HepG2 (cell line): ENCODE measurements at regions not wholly inside any gene's neighbourhood (a gene's known extent, or its start where the extent isn't known, plus 50 kb on each side); places are given as distances from the start of the nearest gene placed in this dataset.

ENCODE experiments used
- ATAC-seq: fragments of 200-7000 bp; cut with Tn5 transposase; 3 replicates; pipeline ENCODE4 v1.9.1; 2020; ENCODE audit warnings: mild to moderate bottlenecking, moderate library complexity
- BruUV-seq: library from RNA; stranded (reverse); fragments of 400-500 nt; replicated peaks from 2 replicates; lab custom pipeline; 2021; lab: Mats Ljungman, UMichigan
- CTCF ChIA-PET: fragments of 300-600 bp; formaldehyde crosslinking; extraction: SDS; loops from one replicate; lab custom pipeline; 2021; ENCODE audit warnings: low total read pairs, inconsistent platforms, low intra/inter-chr PET ratio; lab: Yijun Ruan, JAX
- POLR2A ChIA-PET: fragments of 350-600 bp; sonication (Branson Sonifier 250); formaldehyde crosslinking; loops from one replicate; lab custom pipeline; 2020; ENCODE audit warnings: antibody characterized with exemption, inconsistent platforms; lab: Yijun Ruan, JAX
- DNase-seq: peaks from one replicate; pipeline ENCODE4 v3.0.0-alpha.2; 2015; ENCODE audit warnings: low spot score
- FAIRE-seq: peaks from 3 replicates; lab custom pipeline; 2011; peaks lifted over from hg19 to GRCh38; lab: Jason Lieb, UNC
- H2AFZ ChIP-seq: one replicate; pipeline ENCODE4 v1.6.1; 2011; ENCODE audit warnings: low read length, inconsistent platforms
- H3K27ac ChIP-seq: fragments of 300-600 bp; 3 replicates; pipeline ENCODE4 v1.8.0; 2011; ENCODE audit warnings: mixed run types, mild to moderate bottlenecking, mixed read lengths, low read length, inconsistent platforms; ENCODE audit not compliant: insufficient read depth; ENCODE audit errors: extremely low read length
- H3K27me3 ChIP-seq, 2 experiments: fragments of 200-600 bp in 1 of 2; 2 replicates in 1 of 2; 3 replicates in 1 of 2; pipeline versions ENCODE4 v1.6.0 to v1.8.0; 2011; ENCODE audit warnings: low read length in 2 of 2, mild to moderate bottlenecking in 2 of 2, moderate library complexity in 2 of 2, inconsistent platforms in 1 of 2; ENCODE audit not compliant: insufficient read depth in 2 of 2, control insufficient read depth in 1 of 2
- H3K36me3 ChIP-seq, 2 experiments: fragments of 200-600 bp in 1 of 2; replicated peaks in 1 of 2; 2 replicates in 1 of 2; 3 replicates in 1 of 2; pipeline versions ENCODE4 v1.5.1 to v1.8.0; 2011; ENCODE audit warnings: low read length in 2 of 2, inconsistent platforms in 1 of 2; ENCODE audit not compliant: insufficient read depth in 2 of 2, control insufficient read depth in 1 of 2
- H3K4me1 ChIP-seq: 2 replicates; pipeline ENCODE4 v1.5.1; 2012; ENCODE audit warnings: low read length, inconsistent platforms; ENCODE audit not compliant: insufficient read depth
- H3K4me2 ChIP-seq: 2 replicates; pipeline ENCODE4 v1.6.0; 2011; ENCODE audit warnings: low read depth, low read length, inconsistent platforms
- H3K4me3 ChIP-seq, 3 experiments: fragments of 200-600 bp in 1 of 3; sonication (generic), shearing (Covaris generic) in 1 of 3; replicated peaks in 1 of 3; 2 replicates each; pipeline ENCODE4 v1.5.1; 2011 to 2016; ENCODE audit warnings: low read length in 3 of 3, inconsistent platforms in 2 of 3, low read depth in 2 of 3, mild to moderate bottlenecking in 2 of 3, control low read depth in 1 of 3, mixed read lengths in 1 of 3; ENCODE audit not compliant: insufficient read depth in 1 of 3
- H3K79me2 ChIP-seq: one replicate; pipeline ENCODE4 v1.6.1; 2011; ENCODE audit warnings: low read length, inconsistent platforms; ENCODE audit not compliant: insufficient read depth
- H3K9ac ChIP-seq: 2 replicates; pipeline ENCODE4 v1.6.0; 2011; ENCODE audit warnings: mild to moderate bottlenecking, low read depth, low read length, inconsistent platforms; ENCODE audit not compliant: insufficient read depth
- H3K9me3 ChIP-seq: 2 replicates; pipeline ENCODE4 v1.5.1; 2012; ENCODE audit warnings: mild to moderate bottlenecking, low read length
- H4K20me1 ChIP-seq: 2 replicates; pipeline ENCODE4 v1.6.0; 2011; ENCODE audit warnings: inconsistent platforms, mild to moderate bottlenecking, low read length, moderate library complexity; ENCODE audit not compliant: insufficient read depth
- MYC ChIP-seq: sonication (generic); formaldehyde crosslinking; IDR thresholded peaks from 2 replicates; pipeline ENCODE4 v1.9.0; 2021; ENCODE audit warnings: missing genetic modification reagents, borderline replicate concordance
- SIX1 ChIP-seq: sonication (generic); formaldehyde crosslinking; IDR thresholded peaks from 2 replicates; pipeline ENCODE4 v1.4.0; 2020; ENCODE audit warnings: missing genetic modification reagents, borderline replicate concordance
- SMARCC2 ChIP-seq: fragments of 450-650 bp; IDR thresholded peaks from 2 replicates; pipeline ENCODE4 v1.6.1; 2017; ENCODE audit warnings: antibody characterized with exemption, mild to moderate bottlenecking
- ZFP41 ChIP-seq: sonication (generic); formaldehyde crosslinking; IDR thresholded peaks from 2 replicates; pipeline ENCODE4 v1.4.0; 2020; ENCODE audit warnings: mild to moderate bottlenecking, missing genetic modification reagents, borderline replicate concordance
- ZNF512 ChIP-seq: sonication (generic); formaldehyde crosslinking; IDR thresholded peaks from 2 replicates; pipeline ENCODE4 v1.4.0; 2020; ENCODE audit warnings: mild to moderate bottlenecking, missing genetic modification reagents
- ZNF770 ChIP-seq: sonication (generic); formaldehyde crosslinking; IDR thresholded peaks from 2 replicates; pipeline ENCODE4 v1.5.0; 2020; ENCODE audit warnings: mild to moderate bottlenecking, missing genetic modification reagents
- WGBS: methylation state at CpG from one replicate; pipeline ENCODE4 v1.1.6; 2017; ENCODE audit warnings: low lambda C conversion rate; 5-methylcytosine and 5-hydroxymethylcytosine counted together
- in situ Hi-C: cut with HindIII; loops from 2 replicates; pipeline ENCODE4 v1.10.0; 2017; ENCODE audit warnings: low pct_unique_long_range_greater_than_20kb; ENCODE audit not compliant: extremely low pct_ligation_motif_present
- intact Hi-C: fragments of 100-400 bp; cut with micrococcal nuclease; formaldehyde crosslinking; loops from one replicate; pipeline ENCODE4 v1.10.0; 2022; ENCODE audit not compliant: unreplicated experiment

GRCh38 chr14:50013934-50014333 lies 102.4 kb downstream of the VCPKMT start:
- no peaks in the 10 kb centered on the region for H3K27me3 ChIP-seq
- H3K9me3 ChIP-seq = no peaks in the 10 kb centered on the region
- WGBS = 95% methylated on average over 2 of the region's 2 CpGs
- H2AFZ ChIP-seq = no peak overlapping the region
- H3K4me1 ChIP-seq = peaks cover 59% of the 10 kb centered on the region
- no peak overlapping the region for H3K27ac ChIP-seq
- H4K20me1 ChIP-seq = no peaks in the 10 kb centered on the region
- no peak overlapping the region for H3K4me3 ChIP-seq
- H3K36me3 ChIP-seq = no peaks in the 10 kb centered on the region
- TF ChIP-seq ZFP41 = no peak
- no peak for TF ChIP-seq SMARCC2
- TF ChIP-seq MYC (CRISPR knock-in tag) = no peak
- TF ChIP-seq ZNF770 (CRISPR knock-in tag) = no peak
- DNase-seq = no peak
- no TSS peak for BruUV-seq
- no peak for FAIRE-seq
- ChIA-PET CTCF (no interaction called here), POLR2A (interaction anchor here (0.8 to 2.5 kb wide), 2 partner anchors 10 to 48 kb away, joined by 3 to 8 read pairs; no protein-coding TSS in a partner anchor)
- peak overlapping the region; percentile 43; the same call in 1 of the 2 replicates for H3K4me2 ChIP-seq
- H3K79me2 ChIP-seq = no peaks in the 10 kb centered on the region
- in situ Hi-C loops = no loop called here
- ATAC-seq = no peak
- intact Hi-C loops = no loop called here
- H3K9ac ChIP-seq = no peak overlapping the region

GRCh38 chr14:50014809-50015430 lies 101.5 kb downstream of the VCPKMT start:
- no peaks in the 10 kb centered on the region for H3K36me3 ChIP-seq
- peaks cover 62% of the 10 kb centered on the region for H3K4me1 ChIP-seq
- peaks cover 4% of the 10 kb centered on the region for H3K9me3 ChIP-seq
- DNase-seq = no peak
- H3K27ac ChIP-seq = no peak overlapping the region
- ChIA-PET CTCF (no interaction called here), POLR2A (no interaction called here)
- no peak overlapping the region for H3K4me2 ChIP-seq
- H3K79me2 ChIP-seq = no peaks in the 10 kb centered on the region
- H3K27me3 ChIP-seq = no peaks in the 10 kb centered on the region
- BruUV-seq = no TSS peak
- no peaks in the 10 kb centered on the region for H4K20me1 ChIP-seq
- H2AFZ ChIP-seq = no peak overlapping the region
- no peak; the same call in 2 of the 3 replicates for ATAC-seq
- no peak overlapping the region for H3K4me3 ChIP-seq
- TF ChIP-seq ZNF512 (CRISPR knock-in tag) (peak; percentile 95), SIX1 (CRISPR knock-in tag) (no peak)
- in situ Hi-C loops (no loop called here), intact Hi-C loops (loop anchor here (5.0 kb wide), 1 partner anchor 47 kb away; no protein-coding TSS in a partner anchor)
- 50% methylated on average over 2 of the region's 2 CpGs for WGBS
- FAIRE-seq = no peak
- H3K9ac ChIP-seq = no peak overlapping the region
